Tibial artery (tissue), 4 donors: ENCODE measurements at regions not wholly inside any gene's neighbourhood (a gene's known extent, or its start where the extent isn't known, plus 50 kb on each side); places are given as distances from the start of the nearest gene placed in this dataset.

Experiments
- DNase-seq, 2 donors: peaks; one replicate each; pipeline ENCODE4 v3.0.0-alpha.2; 2019
- H3K27ac ChIP-seq, 2 donors: fragments of 200-600 bp; sonication (generic) in 1 of 2; 1 replicate in 1 of 2; 2 replicates in 1 of 2; pipeline ENCODE4 v1.5.1; 2018 to 2019; ENCODE audit warnings: mild to moderate bottlenecking in 1 of 2
- H3K27me3 ChIP-seq, 2 donors: fragments of 200-600 bp; sonication (generic) in 1 of 2; one replicate each; pipeline versions ENCODE4 v1.5.1 to v1.6.0; 2016 to 2019
- H3K36me3 ChIP-seq, 3 donors: fragments of 200-600 bp; sonication (generic) in 2 of 3; one replicate each; pipeline ENCODE4 v1.5.1; 2016 to 2019; ENCODE audit warnings: mild to moderate bottlenecking in 2 of 3
- H3K4me1 ChIP-seq, 4 donors: fragments of 200-600 bp; sonication (generic) in 2 of 4; 1 replicate in 3 of 4; 2 replicates in 1 of 4; pipeline ENCODE4 v1.5.1; 2016 to 2019
- H3K4me3 ChIP-seq, 2 donors: fragments of 200-600 bp; sonication (generic) in 1 of 2; 1 replicate in 1 of 2; 2 replicates in 1 of 2; pipeline ENCODE4 v1.5.1; 2018 to 2019; ENCODE audit warnings: mild to moderate bottlenecking in 2 of 2
- H3K9me3 ChIP-seq, 3 donors: fragments of 200-600 bp; sonication (generic) in 1 of 3; one replicate each; pipeline ENCODE4 v1.5.1; 2016 to 2019
- CTCF ChIP-seq, 2 experiments: fragments of 200-600 bp in 1 of 2; fragments of 450-650 bp in 1 of 2; IDR thresholded peaks; one replicate each; pipeline ENCODE4 v1.5.1; 2017 to 2019; ENCODE audit warnings: antibody characterized with exemption in 2 of 2, mild to moderate bottlenecking in 1 of 2, moderate library complexity in 1 of 2
- intact Hi-C: fragments of 100-400 bp; cut with DNase I; formaldehyde crosslinking; loops from one replicate; pipeline ENCODE4 v1.15.0; 2023; ENCODE audit warnings: low total_unique reads

- Histone ChIP-seq H3K4me3 (no peak overlapping the region), H3K4me1 (no peaks in the 10 kb centered on the region), H3K27ac (no peak overlapping the region), H3K36me3 (no peaks in the 10 kb centered on the region), H3K9me3 (no peaks in the 10 kb centered on the region), H3K27me3 (peaks cover 0 to 12% of the 10 kb centered on the region in 2 donors)
- intact Hi-C loops, result no loop called here
- no peak for TF ChIP-seq CTCF (IDR thresholded peaks at IDR 0.05)
- no peak for DNase-seq
Observed at GRCh38 chr10:129170812-129171211, 296.2 kb upstream of the MGMT start.

DNA sequence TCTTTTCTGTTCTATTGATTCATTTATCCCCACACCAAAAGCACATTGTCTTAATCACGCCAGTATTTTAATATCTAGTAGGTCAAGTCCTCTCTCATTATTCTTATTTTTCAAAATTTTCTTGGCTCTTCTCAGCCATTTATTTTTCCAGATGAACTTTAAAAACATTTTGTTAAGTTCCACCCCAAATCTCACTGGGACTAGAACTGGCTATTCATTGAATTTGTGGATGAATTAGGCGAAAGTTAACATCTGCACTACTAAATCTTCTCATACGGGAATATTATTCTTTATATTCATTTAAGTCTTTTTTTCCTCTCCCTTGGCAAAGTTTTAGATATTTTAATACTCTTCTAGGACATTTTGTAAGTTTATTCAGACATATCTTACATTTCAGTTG lies 295.2 kb upstream of the MGMT start:
- Histone ChIP-seq H3K4me1 (no peaks in the 10 kb centered on the region), H3K36me3 (no peaks in the 10 kb centered on the region), H3K4me3 (no peak overlapping the region), H3K9me3 (no peaks in the 10 kb centered on the region), H3K27me3 (peaks cover 0 to 18% of the 10 kb centered on the region in 2 donors), H3K27ac (no peak overlapping the region)
- no peak for TF ChIP-seq CTCF (IDR thresholded peaks at IDR 0.05)
- DNase-seq, result no peak
- intact Hi-C loops, result no loop called here

DNA sequence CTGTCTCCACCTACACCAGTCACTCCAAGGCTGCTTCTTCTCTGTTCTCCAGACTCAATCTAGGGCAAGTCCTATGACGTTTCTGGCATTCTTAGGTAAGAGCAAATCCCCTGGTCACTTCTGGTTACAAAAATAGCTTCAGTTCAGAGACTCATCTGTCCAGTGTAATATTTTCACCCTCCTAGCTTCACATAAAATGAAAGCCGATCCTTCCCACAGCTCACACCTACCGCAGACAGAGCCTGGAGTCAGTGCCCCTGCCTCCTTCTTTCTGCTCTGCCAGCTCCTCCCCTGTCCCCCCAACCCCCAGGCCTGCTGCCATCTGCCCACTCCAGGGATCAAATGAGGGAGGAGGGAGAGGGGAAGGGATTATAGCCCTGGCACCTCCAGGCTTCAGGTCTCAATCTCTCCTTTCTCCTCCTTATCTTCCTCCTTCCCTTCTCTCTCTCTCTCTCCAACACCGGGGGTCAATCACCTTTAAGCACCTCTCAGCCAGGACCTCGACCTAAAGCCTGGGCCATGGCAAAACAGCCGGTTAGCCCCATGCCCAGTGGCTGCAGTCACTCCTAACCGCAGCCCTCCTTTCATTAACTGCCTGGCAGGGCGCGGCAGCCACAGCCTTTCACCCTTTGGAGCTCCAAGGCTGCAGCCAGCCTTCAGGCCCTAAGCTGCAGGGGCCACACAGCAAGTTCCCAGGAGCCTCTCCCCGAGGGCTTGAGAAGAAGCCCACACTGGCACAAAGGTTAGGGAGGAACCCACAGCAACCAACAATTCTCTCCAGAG lies 292.6 kb upstream of the MGMT start:
- DNase-seq, result no peak
- H3K4me3 ChIP-seq, result no peak overlapping the region
- no peak for TF ChIP-seq CTCF (IDR thresholded peaks at IDR 0.05)
- H3K27ac ChIP-seq, result no peak overlapping the region
- no peaks in the 10 kb centered on the region for H3K4me1 ChIP-seq
- H3K36me3 ChIP-seq, result no peaks in the 10 kb centered on the region
- H3K9me3 ChIP-seq, result no peaks in the 10 kb centered on the region
- intact Hi-C loops, result no loop called here
- H3K27me3 ChIP-seq, result peaks cover 0 to 21% of the 10 kb centered on the region in 2 donors

- no peak for DNase-seq
- no peak for TF ChIP-seq CTCF (IDR thresholded peaks at IDR 0.05)
- H3K4me1 ChIP-seq, result no peaks in the 10 kb centered on the region
- no peak overlapping the region for H3K4me3 ChIP-seq
- no peak overlapping the region for H3K27ac ChIP-seq
- peaks cover 0 to 18% of the 10 kb centered on the region in 2 donors for H3K27me3 ChIP-seq
- intact Hi-C loops, result no loop called here
- H3K36me3 ChIP-seq, result no peaks in the 10 kb centered on the region
- no peaks in the 10 kb centered on the region for H3K9me3 ChIP-seq
Observed at GRCh38 chr10:129179245-129179971, 287.6 kb upstream of the MGMT start.

DNA sequence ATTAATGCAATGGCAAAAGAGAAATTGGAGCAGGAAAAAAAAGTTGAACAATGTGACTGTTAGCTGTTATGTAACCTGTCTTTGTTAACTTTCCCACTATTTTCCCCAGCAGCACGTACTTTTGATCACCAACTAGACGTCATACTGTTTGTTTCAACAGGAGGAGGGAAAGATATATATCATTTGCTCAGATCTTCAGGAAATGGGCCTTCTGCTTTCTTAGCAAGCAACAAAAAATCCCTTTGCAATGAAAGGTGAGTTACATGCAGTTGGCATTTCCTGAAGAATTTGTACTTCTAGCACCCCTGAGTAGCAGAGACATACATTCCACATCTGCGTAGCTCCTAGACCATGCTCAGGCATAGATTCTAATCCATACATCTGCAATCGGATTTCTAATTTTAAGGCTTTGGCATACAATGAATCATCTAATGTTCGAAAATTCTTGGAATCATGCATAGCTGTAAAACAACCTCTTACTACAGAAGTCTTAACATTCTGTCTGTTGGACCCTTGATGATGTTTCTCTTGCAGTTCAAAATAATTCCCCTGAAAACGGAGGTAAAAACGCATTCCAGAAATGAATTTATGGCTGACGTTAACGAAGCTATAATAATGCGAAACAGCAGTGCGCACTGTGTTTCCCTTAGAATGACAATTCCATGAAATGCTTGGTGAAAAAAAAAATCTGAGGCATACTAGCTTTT lies 286.9 kb upstream of the MGMT start:
- Histone ChIP-seq H3K4me1 (no peaks in the 10 kb centered on the region), H3K9me3 (no peaks in the 10 kb centered on the region), H3K36me3 (no peaks in the 10 kb centered on the region), H3K27ac (no peak overlapping the region), H3K27me3 (peaks cover 0 to 12% of the 10 kb centered on the region in 2 donors), H3K4me3 (no peak overlapping the region)
- no peak for TF ChIP-seq CTCF (IDR thresholded peaks at IDR 0.05)
- DNase-seq, result no peak
- intact Hi-C loops, result no loop called here
